ENCODE measurements at regions not wholly inside any gene's neighbourhood (a gene's known extent, or its start where the extent isn't known, plus 50 kb on each side); places are given as distances from the start of the nearest gene placed in this dataset.

DNA sequence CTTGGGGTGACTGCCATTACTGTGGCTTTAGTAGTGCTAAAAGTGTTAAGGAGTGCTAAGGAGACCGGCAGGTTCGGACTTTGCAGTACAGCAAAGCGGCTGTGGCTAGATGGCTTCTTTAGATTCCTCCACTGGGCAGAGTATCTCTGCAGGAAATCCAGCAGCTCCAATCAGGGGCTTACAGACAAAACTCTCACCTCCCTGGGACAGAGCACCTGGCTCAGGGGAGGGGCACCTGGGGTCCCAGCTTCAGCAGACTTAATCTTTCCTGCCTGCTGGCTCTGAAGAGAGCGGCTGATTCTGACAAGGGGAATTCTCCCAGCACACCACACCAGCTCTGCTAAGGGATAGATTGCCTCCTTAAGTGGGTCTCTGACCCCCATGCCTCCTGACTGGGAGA is 668.8 kb upstream of the TENM4 start:
- H3K27ac ChIP-seq (ENCODE audit: low read length) = no peak overlapping the region
- no peaks in the 10 kb centered on the region for H3K9me3 ChIP-seq (ENCODE audit: control insufficient read depth, insufficient read depth, low read depth, low read length)
- ATAC-seq (no peak), DNase-seq (ENCODE audit: low read depth, low spot score) (no peak)
- H3K36me3 ChIP-seq (ENCODE audit: control insufficient read depth, insufficient read depth, low read length) = no peaks in the 10 kb centered on the region
- H3K27me3 ChIP-seq (ENCODE audit: control insufficient read depth, insufficient read depth, low read length) = no peaks in the 10 kb centered on the region
- BruUV-seq (replicated peaks) = no TSS peak
- no peak overlapping the region for H3K4me3 ChIP-seq (ENCODE audit: low read depth in 2 of 2, low read length in 2 of 2)
- no peaks in the 10 kb centered on the region for H3K4me1 ChIP-seq (ENCODE audit: control insufficient read depth, insufficient read depth, low read length)
- TF ChIP-seq REST (IDR thresholded peaks at IDR 0.05; ENCODE audit: insufficient read depth in 1 of 2, low read depth in 2 of 2, low read length in 1 of 2) = no peak
- no peak for TF ChIP-seq CTCF (IDR thresholded peaks at IDR 0.05)
- TF ChIP-seq POLR2AphosphoS5 (IDR thresholded peaks at IDR 0.05; ENCODE audit: low read depth, low read length) = no peak
- TF ChIP-seq TCF7L2 (IDR thresholded peaks at IDR 0.05; ENCODE audit: low read depth, low read length) = no peak
- in situ Hi-C loops (cut with HindIII; ENCODE audit: low pct_unique_long_range_greater_than_20kb, low sequenced_read_pairs) (no loop called here), intact Hi-C loops (cut with micrococcal nuclease; ENCODE audit: unreplicated experiment) (no loop called here)
- POLR2A ChIA-PET = no interaction called here
- CTCF ChIA-PET = no interaction called here

DNA sequence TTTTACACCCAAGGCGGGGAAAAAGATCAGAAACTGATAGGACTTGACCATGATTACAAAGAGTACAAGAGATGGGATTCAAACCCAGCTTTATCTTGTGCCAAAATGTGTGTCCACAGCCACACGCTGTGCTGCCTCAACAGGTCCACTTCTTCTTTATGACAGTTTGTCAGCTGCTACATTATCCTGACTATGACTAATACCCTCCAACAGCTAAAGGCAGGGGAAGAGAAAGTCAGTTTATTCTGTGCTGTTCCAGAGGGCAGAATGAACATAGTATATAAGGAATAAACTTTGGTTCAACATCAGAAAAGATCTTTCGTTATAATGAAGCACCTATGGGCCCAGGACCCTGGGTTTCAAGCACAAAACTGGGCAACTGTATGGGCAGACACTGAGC is 668.2 kb upstream of the TENM4 start:
- Histone ChIP-seq H3K27ac (ENCODE audit: low read length) (no peak overlapping the region), H3K9me3 (ENCODE audit: control insufficient read depth, insufficient read depth, low read depth, low read length) (no peaks in the 10 kb centered on the region), H3K27me3 (ENCODE audit: control insufficient read depth, insufficient read depth, low read length) (no peaks in the 10 kb centered on the region), H3K4me3 (ENCODE audit: low read depth in 2 of 2, low read length in 2 of 2) (no peak overlapping the region), H3K36me3 (ENCODE audit: control insufficient read depth, insufficient read depth, low read length) (no peaks in the 10 kb centered on the region), H3K4me1 (ENCODE audit: control insufficient read depth, insufficient read depth, low read length) (no peaks in the 10 kb centered on the region)
- CTCF ChIA-PET = no interaction called here
- TF ChIP-seq POLR2AphosphoS5 (IDR thresholded peaks at IDR 0.05; ENCODE audit: low read depth, low read length) (no peak), TCF7L2 (IDR thresholded peaks at IDR 0.05; ENCODE audit: low read depth, low read length) (no peak), REST (IDR thresholded peaks at IDR 0.05; ENCODE audit: insufficient read depth in 1 of 2, low read depth in 2 of 2, low read length in 1 of 2) (no peak), SIN3A (IDR thresholded peaks at IDR 0.05; ENCODE audit: borderline replicate concordance, insufficient read depth, low read depth, low read length) (no peak), CTCF (IDR thresholded peaks at IDR 0.05) (no peak)
- DNase-seq (ENCODE audit: low read depth, low spot score) (no peak), ATAC-seq (no peak)
- POLR2A ChIA-PET = no interaction called here
- no TSS peak for BruUV-seq (replicated peaks)
- intact Hi-C loops (cut with micrococcal nuclease; ENCODE audit: unreplicated experiment) = no loop called here
- in situ Hi-C loops (cut with HindIII; ENCODE audit: low pct_unique_long_range_greater_than_20kb, low sequenced_read_pairs) = no loop called here

Measured in Panc1 (cell line).